Panc1 (cell line): ENCODE measurements at regions not wholly inside any gene's neighbourhood (a gene's known extent, or its start where the extent isn't known, plus 50 kb on each side); places are given as distances from the start of the nearest gene placed in this dataset.

ENCODE experiments used
- CTCF ChIP-seq: fragments of 450-650 bp; IDR thresholded peaks from 2 replicates; pipeline ENCODE4 v1.5.1; 2017; ENCODE audit warnings: mild to moderate bottlenecking
- POLR2AphosphoS5 ChIP-seq: IDR thresholded peaks from 2 replicates; pipeline ENCODE4 v1.6.1; 2012; ENCODE audit warnings: mild to moderate bottlenecking, low read depth, low read length, moderate library complexity
- TF ChIP-seq, protein P1 (sequence below), 2 experiments: IDR thresholded peaks; 2 replicates each; pipeline ENCODE4 v1.6.1; 2011 to 2012; ENCODE audit warnings: low read depth in 2 of 2, control low read depth in 1 of 2, low read length in 1 of 2, mild to moderate bottlenecking in 1 of 2, moderate library complexity in 1 of 2; ENCODE audit not compliant: insufficient read depth in 1 of 2

DNA sequence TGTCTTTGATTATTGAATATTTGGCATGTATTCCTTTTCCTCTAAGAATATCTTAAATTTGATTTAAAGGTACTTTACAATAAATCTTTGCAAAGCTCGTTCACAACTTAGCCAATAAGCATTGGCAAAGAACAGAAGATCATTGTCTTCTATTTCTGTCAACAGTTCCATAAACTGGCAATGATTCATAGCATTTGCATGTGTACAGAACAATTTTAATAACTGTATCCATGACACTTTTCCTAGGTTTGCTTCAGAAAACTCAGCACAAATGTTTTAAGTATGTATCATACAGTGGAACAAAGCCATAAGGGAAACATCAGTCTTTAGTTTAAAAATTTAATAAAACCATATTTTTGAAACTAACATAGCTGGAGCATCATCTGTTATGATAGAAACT is 462.7 kb upstream of the RPS6KA3 start:
- no peak for TF ChIP-seq CTCF
- TF ChIP-seq, protein P1, sequence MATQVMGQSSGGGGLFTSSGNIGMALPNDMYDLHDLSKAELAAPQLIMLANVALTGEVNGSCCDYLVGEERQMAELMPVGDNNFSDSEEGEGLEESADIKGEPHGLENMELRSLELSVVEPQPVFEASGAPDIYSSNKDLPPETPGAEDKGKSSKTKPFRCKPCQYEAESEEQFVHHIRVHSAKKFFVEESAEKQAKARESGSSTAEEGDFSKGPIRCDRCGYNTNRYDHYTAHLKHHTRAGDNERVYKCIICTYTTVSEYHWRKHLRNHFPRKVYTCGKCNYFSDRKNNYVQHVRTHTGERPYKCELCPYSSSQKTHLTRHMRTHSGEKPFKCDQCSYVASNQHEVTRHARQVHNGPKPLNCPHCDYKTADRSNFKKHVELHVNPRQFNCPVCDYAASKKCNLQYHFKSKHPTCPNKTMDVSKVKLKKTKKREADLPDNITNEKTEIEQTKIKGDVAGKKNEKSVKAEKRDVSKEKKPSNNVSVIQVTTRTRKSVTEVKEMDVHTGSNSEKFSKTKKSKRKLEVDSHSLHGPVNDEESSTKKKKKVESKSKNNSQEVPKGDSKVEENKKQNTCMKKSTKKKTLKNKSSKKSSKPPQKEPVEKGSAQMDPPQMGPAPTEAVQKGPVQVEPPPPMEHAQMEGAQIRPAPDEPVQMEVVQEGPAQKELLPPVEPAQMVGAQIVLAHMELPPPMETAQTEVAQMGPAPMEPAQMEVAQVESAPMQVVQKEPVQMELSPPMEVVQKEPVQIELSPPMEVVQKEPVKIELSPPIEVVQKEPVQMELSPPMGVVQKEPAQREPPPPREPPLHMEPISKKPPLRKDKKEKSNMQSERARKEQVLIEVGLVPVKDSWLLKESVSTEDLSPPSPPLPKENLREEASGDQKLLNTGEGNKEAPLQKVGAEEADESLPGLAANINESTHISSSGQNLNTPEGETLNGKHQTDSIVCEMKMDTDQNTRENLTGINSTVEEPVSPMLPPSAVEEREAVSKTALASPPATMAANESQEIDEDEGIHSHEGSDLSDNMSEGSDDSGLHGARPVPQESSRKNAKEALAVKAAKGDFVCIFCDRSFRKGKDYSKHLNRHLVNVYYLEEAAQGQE (IDR thresholded peaks at IDR 0.05; ENCODE audit: insufficient read depth in 1 of 2, low read depth in 2 of 2, low read length in 1 of 2): no peak
- no peak for TF ChIP-seq POLR2AphosphoS5
